ENCODE measurements at regions not wholly inside any gene's neighbourhood (a gene's known extent, or its start where the extent isn't known, plus 50 kb on each side); places are given as distances from the start of the nearest gene placed in this dataset.

DNA sequence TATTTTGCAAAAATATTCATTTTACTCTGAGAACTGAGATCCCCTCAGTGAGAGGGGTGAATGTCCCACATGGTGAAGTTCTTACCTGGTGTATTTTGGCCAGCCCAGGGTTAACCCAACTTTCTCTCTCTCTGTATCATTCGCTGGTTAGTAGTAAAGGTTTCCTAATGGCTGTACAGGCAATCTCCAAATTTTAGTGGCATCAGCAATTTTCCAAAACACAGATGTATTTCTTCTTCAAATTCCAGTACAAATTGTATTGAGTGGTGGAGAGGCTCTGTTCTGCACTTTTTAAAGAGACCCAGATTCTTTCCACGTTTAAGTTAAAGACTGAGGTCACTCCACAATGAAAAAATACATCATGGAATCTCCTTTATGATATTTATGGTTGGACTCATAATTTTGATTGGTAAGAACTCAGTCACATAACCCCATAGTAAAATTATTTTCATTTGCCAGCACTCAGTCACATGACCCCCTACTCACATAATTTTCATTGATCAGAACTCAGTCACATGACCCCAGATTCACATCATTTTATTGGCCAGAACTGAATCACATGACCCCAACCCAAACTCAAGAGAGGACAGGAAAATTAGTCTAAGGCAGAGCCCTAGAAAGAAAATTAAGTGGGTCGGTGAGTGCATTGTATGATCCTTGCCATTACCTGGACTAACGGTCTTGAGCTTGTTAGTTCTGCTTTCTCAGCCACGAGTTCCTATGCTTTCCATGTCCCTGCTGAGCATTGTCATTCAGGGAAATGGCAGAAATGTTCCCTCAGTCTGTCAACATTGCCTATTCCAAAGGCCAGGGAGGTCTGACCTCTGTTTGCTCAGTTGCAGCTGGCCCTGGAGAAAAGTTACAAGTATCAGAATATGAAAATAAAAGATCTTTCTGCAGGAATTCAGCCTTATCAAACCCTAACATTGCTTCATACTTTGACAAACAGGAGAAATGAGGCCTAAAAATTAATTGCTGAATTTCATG lies 1536.2 kb downstream of the AACS start:
- in situ Hi-C loops (cut with MboI; ENCODE audit: low sequenced_read_pairs), result loop anchor here (25.0 kb wide), 1 partner anchor 539 kb away; no protein-coding TSS in a partner anchor

DNA sequence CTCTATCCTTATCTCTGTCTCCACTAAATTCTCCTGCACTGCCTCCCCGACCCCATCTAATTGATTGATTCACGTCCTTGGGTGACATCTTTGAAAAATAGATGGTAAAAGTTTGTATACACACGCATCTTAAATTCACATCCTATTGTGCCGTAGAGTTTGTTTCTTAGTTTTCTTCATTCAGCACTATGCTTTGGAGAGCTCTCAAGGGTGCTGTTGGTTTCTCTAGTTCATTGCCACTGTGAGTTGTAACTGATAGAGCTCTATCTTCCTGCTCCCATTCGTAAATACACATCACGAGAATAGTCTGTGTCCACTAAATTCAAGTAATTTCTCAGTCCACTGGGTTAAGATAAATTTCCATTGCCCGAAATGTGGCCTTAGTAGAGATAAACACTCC lies 1537.4 kb downstream of the AACS start:
- in situ Hi-C loops (cut with MboI; ENCODE audit: low sequenced_read_pairs), result loop anchor here (25.0 kb wide), 1 partner anchor 540 kb away; no protein-coding TSS in a partner anchor

DNA sequence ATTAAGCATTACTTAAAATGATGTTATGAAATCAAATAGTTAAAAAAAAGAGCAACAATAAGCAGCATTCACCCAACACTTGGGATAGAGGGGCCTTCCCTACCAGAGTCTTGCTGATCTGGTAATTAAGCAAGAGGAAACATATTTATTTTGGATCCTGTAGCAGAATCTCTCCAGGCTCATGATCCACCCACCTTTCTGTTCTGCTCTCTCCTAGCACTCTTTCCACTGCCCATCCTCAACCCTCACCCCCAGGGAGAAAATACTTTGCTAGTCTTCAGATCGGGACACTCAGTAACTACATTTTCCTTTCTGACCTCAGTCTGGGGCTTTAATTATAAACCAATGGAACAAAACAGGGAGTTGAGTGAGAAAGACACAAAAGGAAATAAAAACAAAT lies 1541.9 kb downstream of the AACS start:
- in situ Hi-C loops (cut with MboI; ENCODE audit: low sequenced_read_pairs), result loop anchor here (25.0 kb wide), 1 partner anchor 545 kb away; no protein-coding TSS in a partner anchor

DNA sequence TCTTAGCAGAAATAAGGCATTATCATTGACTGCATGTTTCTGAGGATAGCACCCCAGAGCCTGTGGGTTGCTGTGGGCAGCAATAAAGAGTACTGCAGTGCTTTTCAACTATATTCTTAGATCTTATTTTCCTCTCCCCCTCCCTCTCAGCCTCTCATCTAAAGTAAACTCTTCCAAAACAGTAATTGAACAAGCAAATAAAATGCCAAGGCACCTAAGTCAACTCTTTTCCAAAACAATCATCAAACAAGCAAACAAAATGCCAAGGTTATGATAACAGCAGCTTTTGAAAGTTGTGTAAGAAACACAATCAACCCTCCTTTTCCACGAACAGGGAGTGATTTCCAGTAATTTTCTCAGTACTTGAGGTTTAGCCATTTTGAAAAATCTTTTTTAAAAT lies 1542.6 kb downstream of the AACS start:
- in situ Hi-C loops (cut with MboI; ENCODE audit: low sequenced_read_pairs), result loop anchor here (25.0 kb wide), 1 partner anchor 546 kb away; no protein-coding TSS in a partner anchor

DNA sequence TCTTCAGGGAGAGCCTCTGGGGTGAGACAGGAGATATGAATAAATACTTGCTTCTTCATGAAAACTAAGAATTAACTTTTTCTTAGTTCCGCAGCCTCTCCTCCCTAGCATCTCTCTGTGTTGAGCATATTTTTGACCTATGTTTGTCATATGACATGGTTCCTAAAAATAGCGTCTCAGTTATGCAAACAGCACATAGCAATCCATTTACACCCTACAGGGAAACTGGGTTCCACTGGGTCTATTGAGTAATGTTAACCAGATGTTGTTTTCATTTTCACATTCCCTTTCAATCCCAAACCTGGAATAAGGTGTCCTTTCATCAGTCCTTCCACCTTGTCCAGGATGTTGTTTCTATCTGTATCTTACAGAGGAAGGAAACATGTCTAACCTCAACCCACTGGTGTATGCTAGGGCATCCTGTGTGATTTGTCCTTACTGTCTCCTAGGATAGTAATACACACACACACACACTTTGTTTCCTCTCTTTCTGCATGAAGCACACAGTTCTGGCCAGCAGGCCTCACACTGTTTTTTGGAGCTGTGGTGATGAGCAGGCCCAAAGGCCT lies 1543.5 kb downstream of the AACS start:
- in situ Hi-C loops (cut with MboI; ENCODE audit: low sequenced_read_pairs), result loop anchor here (25.0 kb wide), 1 partner anchor 546 kb away; no protein-coding TSS in a partner anchor

DNA sequence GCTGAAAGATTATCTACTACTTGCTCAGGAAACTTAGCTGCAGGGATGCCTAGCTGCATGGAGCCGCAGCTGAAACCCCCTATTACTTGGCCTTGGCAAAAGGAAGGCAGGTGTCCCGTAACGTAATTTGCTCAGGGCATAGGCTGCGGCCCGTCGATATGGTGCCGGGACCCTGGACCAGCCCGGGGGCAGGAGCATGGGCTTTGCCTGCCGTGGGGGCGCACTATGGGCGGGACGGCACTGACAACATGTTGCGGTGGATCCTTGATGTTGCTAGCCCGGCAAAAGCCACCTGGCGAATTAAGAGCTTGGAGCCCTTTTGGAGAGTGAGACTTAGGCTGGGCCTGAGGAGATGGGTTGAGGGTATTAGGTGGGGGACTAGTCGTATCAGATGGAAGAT lies 1551.2 kb downstream of the AACS start:
- in situ Hi-C loops (cut with MboI; ENCODE audit: low sequenced_read_pairs), result loop anchor here (25.0 kb wide), 1 partner anchor 554 kb away; no protein-coding TSS in a partner anchor

DNA sequence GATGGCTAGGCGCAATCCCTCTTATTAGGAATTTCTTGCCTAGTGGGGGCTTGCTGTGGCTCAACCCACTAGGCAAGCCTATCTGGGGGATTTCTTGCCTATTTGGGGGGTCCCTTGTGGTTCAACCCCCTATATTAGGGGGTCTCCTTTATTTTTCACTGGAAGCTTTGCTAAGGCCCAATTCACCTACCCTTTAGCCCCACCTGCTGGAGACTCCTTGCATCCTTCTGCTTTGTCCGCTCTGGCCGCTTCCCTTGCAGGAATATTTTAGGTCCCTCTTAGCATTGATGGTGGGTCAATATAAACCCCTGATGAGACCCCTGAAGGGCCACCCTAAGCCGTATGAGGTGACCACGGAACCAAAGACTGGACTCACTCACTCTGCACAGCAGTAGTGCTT lies 1552.1 kb downstream of the AACS start:
- in situ Hi-C loops (cut with MboI; ENCODE audit: low sequenced_read_pairs), result loop anchor here (25.0 kb wide), 1 partner anchor 555 kb away; no protein-coding TSS in a partner anchor

DNA sequence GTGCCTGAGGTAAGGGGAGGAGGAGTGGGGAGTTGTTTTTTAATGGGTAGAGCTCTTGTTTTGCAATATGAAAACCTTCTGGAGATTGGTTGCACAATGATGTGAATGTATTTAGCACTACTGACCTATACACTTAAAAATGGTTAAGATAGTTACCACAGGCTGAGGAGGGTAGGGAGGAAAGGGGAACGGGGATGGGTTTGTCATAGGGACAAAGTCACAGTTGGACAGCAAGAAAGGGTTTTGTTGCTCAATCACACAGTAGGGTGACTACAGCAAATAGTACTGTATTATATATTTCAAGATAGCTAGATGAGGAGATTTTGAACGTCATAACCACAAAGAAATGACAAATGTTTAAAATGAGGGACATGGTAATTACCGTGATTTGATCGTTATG lies 1562.4 kb downstream of the AACS start:
- in situ Hi-C loops (cut with MboI; ENCODE audit: low sequenced_read_pairs), result no loop called here

DNA sequence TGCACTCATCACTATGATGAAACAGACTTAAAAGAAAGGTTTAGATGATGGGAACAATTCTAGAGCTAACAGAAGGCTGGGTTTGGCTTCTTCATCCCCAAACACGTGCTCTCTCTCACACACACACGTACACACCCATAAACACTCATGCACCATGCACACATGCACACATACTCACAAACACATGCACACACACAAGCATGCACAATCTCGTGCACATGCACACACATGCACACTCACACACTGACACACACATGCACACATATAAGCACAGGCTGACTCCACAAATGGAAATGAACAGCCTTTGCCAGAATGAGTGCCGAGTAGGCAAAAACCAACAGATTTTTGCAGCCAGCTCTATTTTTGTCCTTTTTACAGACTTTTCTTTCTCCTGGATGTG lies 1571.6 kb downstream of the AACS start:
- in situ Hi-C loops (cut with MboI; ENCODE audit: low sequenced_read_pairs), result no loop called here

DNA sequence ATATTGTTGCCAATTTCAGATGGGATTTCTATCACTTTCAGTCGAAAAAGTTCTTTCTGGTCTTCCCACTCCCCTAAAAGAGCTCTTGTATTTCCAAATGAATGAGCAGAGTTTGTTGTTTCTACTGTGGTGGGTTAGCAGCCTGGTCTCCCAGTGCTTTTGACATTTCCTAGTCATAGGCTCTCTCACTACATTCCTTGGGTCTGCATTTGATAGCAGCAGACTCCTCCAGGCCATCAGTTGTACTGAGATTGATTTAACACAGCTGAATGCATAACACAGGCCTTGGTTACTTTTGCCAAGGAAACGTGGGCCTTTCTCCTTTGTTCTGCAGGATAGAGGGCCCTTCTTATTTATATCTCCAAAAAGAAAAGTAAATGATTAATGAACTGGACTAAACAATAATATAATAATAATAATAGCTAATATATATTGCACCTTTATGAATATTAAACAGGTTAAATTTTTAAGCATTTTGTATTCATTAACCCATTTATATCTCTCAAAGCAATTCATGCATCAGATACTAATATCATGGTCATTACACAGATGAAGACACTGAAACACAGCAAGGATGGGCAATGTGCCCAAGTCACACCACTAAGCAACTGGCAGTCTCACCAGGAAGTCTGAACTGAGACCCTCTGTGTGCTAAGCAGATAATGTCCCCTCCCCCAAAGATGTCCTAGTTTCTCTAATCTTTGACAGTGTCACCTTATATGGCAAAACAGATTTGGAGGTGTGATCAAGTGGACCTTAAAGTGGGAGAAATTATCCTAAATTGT lies 1579.2 kb downstream of the AACS start:
- in situ Hi-C loops (cut with MboI; ENCODE audit: low sequenced_read_pairs), result no loop called here

DNA sequence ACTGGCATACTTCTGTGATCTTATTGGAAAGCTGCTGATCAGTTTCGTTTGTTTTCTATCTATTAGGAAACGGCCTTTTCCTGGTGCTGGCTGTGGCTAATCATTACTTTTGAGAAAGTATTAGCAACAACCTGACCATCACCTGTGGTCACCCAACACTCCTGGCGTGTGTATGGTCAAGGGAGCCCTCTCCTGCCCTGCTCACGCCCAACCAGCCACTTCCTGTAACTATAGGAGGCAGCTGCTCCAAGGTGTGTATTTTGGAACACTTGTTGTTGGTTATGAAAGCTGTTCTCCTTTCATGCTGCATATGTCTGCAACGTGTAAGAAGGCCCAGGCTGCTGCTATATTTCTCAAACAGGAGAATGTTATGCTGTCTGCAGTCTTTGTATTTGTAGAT lies 1582.8 kb downstream of the AACS start:
- in situ Hi-C loops (cut with MboI; ENCODE audit: low sequenced_read_pairs), result no loop called here

DNA sequence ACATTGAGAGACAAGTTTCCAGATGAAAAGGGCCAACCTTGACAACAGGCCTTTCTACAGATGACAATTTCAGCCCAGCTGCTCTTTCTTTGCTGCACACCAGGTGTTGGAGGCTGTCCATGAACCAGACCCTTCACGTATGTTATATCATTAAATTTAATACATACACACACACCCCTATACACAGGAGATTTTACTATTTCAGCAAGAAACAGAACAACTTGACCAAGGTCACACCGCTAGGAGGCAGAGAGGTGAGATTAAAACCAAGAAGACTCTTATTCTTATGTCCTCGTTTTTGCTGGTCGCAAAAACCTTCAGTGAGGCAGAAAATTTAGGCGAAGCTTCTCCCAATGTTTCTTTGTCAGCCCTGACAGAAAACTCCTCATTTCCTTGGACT lies 1585.9 kb downstream of the AACS start:
- in situ Hi-C loops (cut with MboI; ENCODE audit: low sequenced_read_pairs), result no loop called here

DNA sequence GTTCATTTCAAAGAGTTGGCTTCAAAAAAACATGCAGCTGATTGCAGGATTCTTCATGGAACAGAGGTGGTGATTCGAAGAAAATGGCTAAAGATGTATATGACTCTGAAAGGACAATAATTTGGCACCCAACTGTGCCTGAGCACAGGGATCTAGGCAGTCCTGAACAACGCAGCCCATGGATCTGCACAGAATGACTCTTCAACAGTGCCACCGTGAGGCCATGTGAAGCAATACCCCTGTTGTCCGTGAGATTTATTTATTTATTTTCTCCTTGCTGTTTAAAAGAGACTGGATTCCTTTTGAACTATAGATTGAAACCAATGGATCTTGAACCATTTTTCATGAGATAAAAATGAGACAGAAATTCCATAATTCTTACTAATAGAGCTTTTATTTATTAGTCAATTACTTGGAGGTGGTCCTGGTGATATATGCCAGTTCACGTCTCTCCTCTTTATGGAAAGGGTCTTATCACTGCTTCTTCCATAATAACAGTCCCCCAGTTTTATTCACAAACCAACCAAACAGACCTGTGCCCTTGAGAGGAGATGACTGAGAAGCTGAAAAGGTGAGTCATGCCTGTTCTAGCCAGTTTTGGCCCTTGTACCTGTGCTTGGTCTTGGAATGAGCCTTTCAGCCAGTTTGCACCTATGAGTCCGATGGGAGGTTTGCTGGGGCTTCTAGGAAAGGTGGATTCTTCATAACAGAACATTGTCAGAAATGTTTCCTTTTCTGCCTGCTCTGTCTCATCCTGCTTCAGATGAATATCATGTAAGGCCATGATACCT lies 1598.3 kb downstream of the AACS start:
- in situ Hi-C loops (cut with MboI; ENCODE audit: low sequenced_read_pairs), result no loop called here

DNA sequence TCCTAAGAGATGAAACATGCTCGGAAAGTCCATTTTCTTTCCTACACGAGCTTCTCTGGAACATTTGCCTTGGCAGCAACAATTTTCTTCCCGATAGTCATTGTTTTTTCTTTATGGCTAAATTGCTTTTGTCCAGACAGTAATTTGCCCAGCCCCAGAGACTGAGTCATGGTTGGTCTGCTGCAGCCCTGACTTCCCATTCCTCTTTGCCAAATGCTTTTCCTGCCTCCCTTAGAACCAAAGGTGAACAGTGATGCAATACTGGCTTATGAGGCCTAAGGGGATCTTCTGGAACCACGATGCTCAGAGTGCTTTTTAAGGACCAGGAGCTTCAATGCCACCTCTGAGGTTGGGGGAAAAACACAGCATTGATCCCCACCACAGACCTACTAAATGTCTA lies 1599.6 kb upstream of the TMEM132C start:
- in situ Hi-C loops (cut with MboI; ENCODE audit: low sequenced_read_pairs), result no loop called here

DNA sequence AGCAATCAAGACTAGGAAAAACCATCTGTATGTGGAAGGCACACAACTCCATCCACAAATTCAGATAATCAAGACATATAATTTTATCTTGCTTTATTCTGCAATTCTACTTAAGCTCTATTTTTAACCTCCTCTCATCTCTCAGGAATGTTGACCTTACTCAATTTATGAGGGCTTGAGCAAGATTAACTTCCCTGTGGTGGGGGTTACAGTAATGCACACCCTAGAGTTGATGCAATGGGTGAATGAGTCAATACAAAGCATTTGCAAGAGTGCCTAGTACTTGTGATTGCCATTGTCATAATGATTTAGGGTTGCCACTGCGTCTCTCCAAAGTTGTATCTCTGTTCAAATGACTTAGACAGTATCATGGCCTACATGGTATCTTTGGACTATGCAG lies 1598.4 kb upstream of the TMEM132C start:
- in situ Hi-C loops (cut with MboI; ENCODE audit: low sequenced_read_pairs), result no loop called here

DNA sequence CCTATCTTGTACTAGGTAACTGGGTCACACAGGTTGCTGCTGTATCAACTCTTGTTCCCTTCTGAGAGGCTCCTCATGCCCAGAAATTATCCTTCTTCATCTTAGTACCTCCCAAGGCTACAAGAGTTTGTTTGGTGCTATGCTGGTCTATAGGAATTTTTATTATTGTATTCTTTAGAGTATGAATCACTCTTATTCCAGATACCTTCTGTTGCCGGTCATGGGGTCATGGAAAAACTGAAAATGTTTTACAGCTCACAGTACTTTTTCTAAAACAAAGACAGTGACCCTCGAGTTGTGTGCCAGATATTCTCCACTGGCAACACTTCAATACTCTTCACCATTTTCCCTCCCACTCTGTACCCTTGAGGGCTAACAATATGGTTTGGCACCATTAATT lies 1598.0 kb upstream of the TMEM132C start:
- in situ Hi-C loops (cut with MboI; ENCODE audit: low sequenced_read_pairs), result no loop called here

DNA sequence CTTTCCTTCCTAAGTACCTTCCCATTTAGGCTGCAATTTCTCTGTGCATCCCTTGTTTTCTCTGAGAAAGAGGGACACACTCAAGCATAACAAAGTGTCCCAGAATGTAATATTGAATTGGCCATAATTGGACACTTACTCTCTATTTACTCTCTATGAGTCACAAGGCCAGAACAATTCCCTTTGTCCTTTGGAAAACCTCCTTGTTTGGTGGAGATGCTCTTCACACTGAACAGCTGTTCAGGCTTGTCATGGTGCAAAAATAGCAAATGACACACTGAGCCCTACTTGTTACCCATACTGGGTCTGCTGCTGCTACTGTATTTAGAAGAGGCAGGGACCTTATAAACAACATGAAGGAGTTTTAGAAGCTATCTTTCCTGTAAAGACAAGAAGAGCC lies 1590.5 kb upstream of the TMEM132C start:
- in situ Hi-C loops (cut with MboI; ENCODE audit: low sequenced_read_pairs), result no loop called here

DNA sequence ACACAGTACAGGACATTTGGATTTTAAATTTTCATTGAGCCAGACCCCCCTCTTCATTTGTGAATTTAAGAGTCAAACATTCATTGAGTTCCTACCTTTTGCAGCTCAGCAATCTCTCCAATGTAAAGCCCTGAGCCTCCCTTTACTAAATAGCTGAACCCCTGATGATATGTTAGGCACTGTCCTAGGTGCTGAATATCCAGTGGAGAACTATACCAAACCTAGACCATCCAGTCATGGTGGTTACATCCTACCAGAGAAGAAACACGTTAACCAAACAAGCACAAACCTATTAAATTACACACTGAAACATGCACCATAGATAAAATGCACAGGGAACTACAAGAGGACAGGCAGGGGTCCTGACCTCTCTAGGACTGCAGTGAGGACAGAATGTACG lies 1585.3 kb upstream of the TMEM132C start:
- in situ Hi-C loops (cut with MboI; ENCODE audit: low sequenced_read_pairs), result no loop called here

DNA sequence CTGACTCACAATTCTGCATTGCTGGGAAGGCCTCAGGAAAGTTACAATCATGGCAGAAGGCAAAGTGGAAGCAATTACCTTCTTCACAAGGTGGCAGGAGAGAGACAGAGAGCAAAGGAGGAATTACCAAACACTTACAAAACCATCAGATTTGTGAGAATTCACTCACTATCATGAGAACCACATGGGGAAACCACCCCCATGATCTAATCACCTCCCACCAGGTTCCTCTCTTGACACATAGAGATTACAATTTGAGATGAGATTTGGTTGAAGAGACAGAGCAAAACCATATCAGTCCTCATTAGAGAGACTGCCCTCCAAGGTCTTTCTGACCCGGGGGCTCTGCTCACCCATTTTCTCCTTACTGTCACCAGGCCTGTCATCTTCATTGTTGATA lies 1582.3 kb upstream of the TMEM132C start:
- in situ Hi-C loops (cut with MboI; ENCODE audit: low sequenced_read_pairs), result no loop called here

DNA sequence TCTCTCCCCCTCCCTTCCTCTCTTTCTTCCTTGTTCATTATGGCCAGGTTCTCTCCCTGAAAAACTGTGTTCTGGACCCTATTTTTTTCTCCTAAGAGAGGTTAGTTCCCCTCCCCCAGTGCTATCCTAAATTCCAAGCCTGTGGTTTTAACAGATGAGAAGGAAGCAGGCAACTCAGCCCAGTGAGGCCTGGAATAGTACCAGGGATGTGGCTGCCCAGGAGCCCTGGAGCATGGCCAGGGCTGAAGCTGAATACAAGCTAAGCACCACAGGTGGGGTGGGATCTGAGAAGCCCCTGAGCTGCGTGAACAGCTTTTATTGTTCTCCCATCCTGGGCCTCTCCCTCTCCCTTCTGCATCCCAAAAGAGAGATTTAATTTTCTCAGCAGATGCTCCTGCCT lies 1581.3 kb upstream of the TMEM132C start:
- in situ Hi-C loops (cut with MboI; ENCODE audit: low sequenced_read_pairs), result no loop called here

All from HL-60/S4 (cell line).